WTC11 (cell line): ENCODE measurements at regions not wholly inside any gene's neighbourhood (a gene's known extent, or its start where the extent isn't known, plus 50 kb on each side); places are given as distances from the start of the nearest gene placed in this dataset.
"Not testable (repeated sequence)": the region's sequence is repeated elsewhere in the genome, so short reads cannot be mapped to it uniquely, and the experiment has no call there.

ENCODE experiments used
- ATAC-seq: fragments of 200-7000 bp; cut with Tn5 transposase; 2 replicates; pipeline ENCODE4 v1.10.0; 2021; ENCODE audit warnings: mild to moderate bottlenecking, moderate library complexity
- CTCF ChIA-PET: fragments of 300-600 bp; sonication (Branson Sonifier 250); formaldehyde crosslinking; loops from one replicate; lab custom pipeline; 2021; ENCODE audit warnings: antibody characterized with exemption; lab: Charles Lee
- POLR2A ChIA-PET: fragments of 350-600 bp; sonication (Branson Sonifier 250); formaldehyde crosslinking; loops from one replicate; lab custom pipeline; 2021; ENCODE audit warnings: antibody characterized with exemption; lab: Charles Lee
- DNase-seq: peaks from one replicate; pipeline ENCODE4 v3.0.0; 2021; ENCODE audit warnings: low spot score
- H3K27ac Mint-ChIP-seq: 2 replicates; pipeline ENCODE4 v1.8.0; 2021; ENCODE audit warnings: mixed read lengths
- H3K27me3 Mint-ChIP-seq: 2 replicates; pipeline ENCODE4 v1.8.0; 2021; ENCODE audit warnings: low read depth, mild to moderate bottlenecking, moderate library complexity, mixed read lengths
- H3K36me3 Mint-ChIP-seq: 2 replicates; pipeline ENCODE4 v1.8.0; 2021; ENCODE audit warnings: mixed read lengths
- H3K4me1 Mint-ChIP-seq: 2 replicates; pipeline ENCODE4 v1.8.0; 2022; ENCODE audit warnings: mixed read lengths
- H3K4me3 Mint-ChIP-seq: 2 replicates; pipeline ENCODE4 v1.8.0; 2021; ENCODE audit warnings: mild to moderate bottlenecking, moderate library complexity, mixed read lengths
- H3K9me3 Mint-ChIP-seq: 2 replicates; pipeline ENCODE4 v1.8.0; 2021; ENCODE audit warnings: mixed read lengths
- AFF4 ChIP-seq: sonication (generic); formaldehyde crosslinking; IDR thresholded peaks from 2 replicates; pipeline ENCODE4 v1.8.1; 2023; ENCODE audit warnings: mild to moderate bottlenecking, missing genetic modification reagents, borderline replicate concordance
- E2F4 ChIP-seq: sonication (generic); formaldehyde crosslinking; IDR thresholded peaks from 2 replicates; pipeline ENCODE4 v1.8.1; 2022; ENCODE audit warnings: low read depth, mild to moderate bottlenecking, moderate library complexity, missing genetic modification reagents, borderline replicate concordance
- FOXJ3 ChIP-seq: sonication (generic); formaldehyde crosslinking; IDR thresholded peaks from 2 replicates; pipeline ENCODE4 v1.9.0; 2021; ENCODE audit warnings: missing genetic modification reagents, mild to moderate bottlenecking, borderline replicate concordance
- HMGA2 ChIP-seq: fragments of 250-450 bp; sonication (Bioruptor Pico); IDR thresholded peaks from 2 replicates; pipeline ENCODE4 v1.4.0; 2021; ENCODE audit warnings: mild to moderate bottlenecking, moderate library complexity
- IRF2 ChIP-seq: sonication (generic); formaldehyde crosslinking; IDR thresholded peaks from 2 replicates; pipeline ENCODE4 v1.8.0; 2022; ENCODE audit warnings: low read depth, missing genetic modification reagents, borderline replicate concordance
- JAZF1 ChIP-seq: fragments of 250-450 bp; sonication (Bioruptor Pico); IDR thresholded peaks from 2 replicates; pipeline ENCODE4 v1.9.0; 2021; ENCODE audit warnings: moderate library complexity, mild to moderate bottlenecking, inconsistent platforms
- MAX ChIP-seq: sonication (generic); formaldehyde crosslinking; IDR thresholded peaks from 2 replicates; pipeline ENCODE4 v1.8.0; 2022; ENCODE audit warnings: mild to moderate bottlenecking, missing genetic modification reagents
- NR1H2 ChIP-seq: sonication (generic); formaldehyde crosslinking; IDR thresholded peaks from 2 replicates; pipeline ENCODE4 v1.9.0; 2021; ENCODE audit warnings: mild to moderate bottlenecking, moderate library complexity, missing genetic modification reagents
- RELA ChIP-seq: sonication (generic); formaldehyde crosslinking; IDR thresholded peaks from 2 replicates; pipeline ENCODE4 v1.8.1; 2022; ENCODE audit warnings: missing genetic modification reagents, mild to moderate bottlenecking, borderline replicate concordance
- TEAD4 ChIP-seq: sonication (generic); formaldehyde crosslinking; IDR thresholded peaks from 2 replicates; pipeline ENCODE4 v1.8.0; 2022; ENCODE audit warnings: mild to moderate bottlenecking, missing genetic modification reagents
- ZBTB21 ChIP-seq: sonication (generic); formaldehyde crosslinking; IDR thresholded peaks from 2 replicates; pipeline ENCODE4 v1.8.1; 2023; ENCODE audit warnings: mild to moderate bottlenecking, missing genetic modification reagents, borderline replicate concordance
- ZNF121 ChIP-seq: sonication (generic); formaldehyde crosslinking; IDR thresholded peaks from 2 replicates; pipeline ENCODE4 v1.8.0; 2023; ENCODE audit warnings: missing genetic modification reagents
- ZNF219 ChIP-seq: sonication (generic); formaldehyde crosslinking; IDR thresholded peaks from 2 replicates; pipeline ENCODE4 v1.8.0; 2023; ENCODE audit warnings: missing genetic modification reagents, mild to moderate bottlenecking, borderline replicate concordance
- ZNF263 ChIP-seq: sonication (generic); formaldehyde crosslinking; IDR thresholded peaks from 2 replicates; pipeline ENCODE4 v1.8.1; 2022; ENCODE audit warnings: low read depth, mild to moderate bottlenecking, moderate library complexity, missing genetic modification reagents
- ZNF416 ChIP-seq: fragments of 250-450 bp; sonication (Bioruptor Pico); IDR thresholded peaks from 2 replicates; pipeline ENCODE4 v1.9.0; 2021; ENCODE audit warnings: mild to moderate bottlenecking, inconsistent platforms
- TF ChIP-seq, protein P1 (sequence below): sonication (generic); formaldehyde crosslinking; IDR thresholded peaks from 2 replicates; pipeline ENCODE4 v1.8.0; 2023; ENCODE audit warnings: missing genetic modification reagents, mild to moderate bottlenecking, borderline replicate concordance

GRCh38 chr20:54909702-54910101 is 434.3 kb downstream of the DOK5 start (continued):
- TF ChIP-seq MAX (CRISPR knock-in tag) (no peak), TEAD4 (CRISPR knock-in tag) (no peak)

DNA sequence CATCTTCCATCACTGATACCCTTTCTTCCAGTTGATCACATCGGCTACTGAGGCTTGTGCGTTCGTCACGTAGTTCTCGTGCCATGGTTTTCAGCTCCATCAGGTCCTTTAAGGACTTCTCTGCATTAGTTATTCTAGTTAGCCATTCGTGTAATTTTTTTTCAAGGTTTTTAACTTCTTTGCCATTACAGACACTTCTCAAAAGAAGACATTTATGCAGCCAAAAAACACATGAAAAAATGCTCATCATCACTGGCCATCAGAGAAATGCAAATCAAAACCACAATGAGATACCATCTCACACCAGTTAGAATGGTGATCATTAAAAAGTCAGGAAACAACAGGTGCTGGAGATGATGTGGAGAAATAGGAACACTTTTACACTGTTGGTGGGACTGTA is 430.7 kb downstream of the DOK5 start:
- H3K27me3 Mint-ChIP-seq, CTCF ChIA-PET, POLR2A ChIA-PET, H3K4me1 Mint-ChIP-seq, ATAC-seq, H3K27ac Mint-ChIP-seq, H3K4me3 Mint-ChIP-seq, DNase-seq: not testable (repeated sequence)
- H3K9me3 Mint-ChIP-seq, result peaks cover 65% of the 10 kb centered on the region
- H3K36me3 Mint-ChIP-seq, result peaks cover 65% of the 10 kb centered on the region

- H3K4me1 Mint-ChIP-seq, result no peaks in the 10 kb centered on the region
- TF ChIP-seq ZBTB21 (CRISPR knock-in tag) (no peak), ZNF219 (CRISPR knock-in tag) (no peak), ZNF416 (no peak), HMGA2 (CRISPR knock-in tag) (no peak), AFF4 (CRISPR knock-in tag) (no peak), NR1H2 (no peak), ZNF121 (no peak), JAZF1 (no peak), E2F4 (no peak)
- TF ChIP-seq, protein P1, sequence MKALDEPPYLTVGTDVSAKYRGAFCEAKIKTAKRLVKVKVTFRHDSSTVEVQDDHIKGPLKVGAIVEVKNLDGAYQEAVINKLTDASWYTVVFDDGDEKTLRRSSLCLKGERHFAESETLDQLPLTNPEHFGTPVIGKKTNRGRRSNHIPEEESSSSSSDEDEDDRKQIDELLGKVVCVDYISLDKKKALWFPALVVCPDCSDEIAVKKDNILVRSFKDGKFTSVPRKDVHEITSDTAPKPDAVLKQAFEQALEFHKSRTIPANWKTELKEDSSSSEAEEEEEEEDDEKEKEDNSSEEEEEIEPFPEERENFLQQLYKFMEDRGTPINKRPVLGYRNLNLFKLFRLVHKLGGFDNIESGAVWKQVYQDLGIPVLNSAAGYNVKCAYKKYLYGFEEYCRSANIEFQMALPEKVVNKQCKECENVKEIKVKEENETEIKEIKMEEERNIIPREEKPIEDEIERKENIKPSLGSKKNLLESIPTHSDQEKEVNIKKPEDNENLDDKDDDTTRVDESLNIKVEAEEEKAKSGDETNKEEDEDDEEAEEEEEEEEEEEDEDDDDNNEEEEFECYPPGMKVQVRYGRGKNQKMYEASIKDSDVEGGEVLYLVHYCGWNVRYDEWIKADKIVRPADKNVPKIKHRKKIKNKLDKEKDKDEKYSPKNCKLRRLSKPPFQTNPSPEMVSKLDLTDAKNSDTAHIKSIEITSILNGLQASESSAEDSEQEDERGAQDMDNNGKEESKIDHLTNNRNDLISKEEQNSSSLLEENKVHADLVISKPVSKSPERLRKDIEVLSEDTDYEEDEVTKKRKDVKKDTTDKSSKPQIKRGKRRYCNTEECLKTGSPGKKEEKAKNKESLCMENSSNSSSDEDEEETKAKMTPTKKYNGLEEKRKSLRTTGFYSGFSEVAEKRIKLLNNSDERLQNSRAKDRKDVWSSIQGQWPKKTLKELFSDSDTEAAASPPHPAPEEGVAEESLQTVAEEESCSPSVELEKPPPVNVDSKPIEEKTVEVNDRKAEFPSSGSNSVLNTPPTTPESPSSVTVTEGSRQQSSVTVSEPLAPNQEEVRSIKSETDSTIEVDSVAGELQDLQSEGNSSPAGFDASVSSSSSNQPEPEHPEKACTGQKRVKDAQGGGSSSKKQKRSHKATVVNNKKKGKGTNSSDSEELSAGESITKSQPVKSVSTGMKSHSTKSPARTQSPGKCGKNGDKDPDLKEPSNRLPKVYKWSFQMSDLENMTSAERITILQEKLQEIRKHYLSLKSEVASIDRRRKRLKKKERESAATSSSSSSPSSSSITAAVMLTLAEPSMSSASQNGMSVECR (CRISPR knock-in tag), result no peak
- TF ChIP-seq, all 79 proteins: peak for 0
- CTCF ChIA-PET, result no interaction called here
- no peak overlapping the region for H3K4me3 Mint-ChIP-seq
- H3K27me3 Mint-ChIP-seq, result peaks cover 18% of the 10 kb centered on the region
- no peak overlapping the region for H3K27ac Mint-ChIP-seq
- peaks cover 82% of the 10 kb centered on the region for H3K9me3 Mint-ChIP-seq
- POLR2A ChIA-PET, result no interaction called here
- ATAC-seq (no peak), DNase-seq (no peak)
- peaks cover 76% of the 10 kb centered on the region for H3K36me3 Mint-ChIP-seq
Observed at GRCh38 chr20:54897787-54898186, 422.4 kb downstream of the DOK5 start.

GRCh38 chr20:54891907-54892306 is 416.5 kb downstream of the DOK5 start:
- ATAC-seq (no peak), DNase-seq (no peak)
- peaks cover 57% of the 10 kb centered on the region for H3K36me3 Mint-ChIP-seq
- CTCF ChIA-PET, result no interaction called here
- H3K4me1 Mint-ChIP-seq, result no peaks in the 10 kb centered on the region
- H3K4me3 Mint-ChIP-seq, result no peak overlapping the region
- POLR2A ChIA-PET, result no interaction called here
- H3K27me3 Mint-ChIP-seq, result peaks cover 15% of the 10 kb centered on the region
- no peak overlapping the region for H3K27ac Mint-ChIP-seq
- peaks cover 78% of the 10 kb centered on the region for H3K9me3 Mint-ChIP-seq
- no peak for TF ChIP-seq AFF4 (CRISPR knock-in tag)
- TF ChIP-seq IRF2, result no peak
- TF ChIP-seq RELA (CRISPR knock-in tag), result no peak
- no peak for TF ChIP-seq FOXJ3
- no peak for TF ChIP-seq ZNF263
